HG02938 (cell line): ENCODE measurements at regions not wholly inside any gene's neighbourhood (a gene's known extent, or its start where the extent isn't known, plus 50 kb on each side); places are given as distances from the start of the nearest gene placed in this dataset.
A peak's percentile ranks its signal among the peaks of the same experiment; 100 is the strongest.
"Not testable (repeated sequence)": the region's sequence is repeated elsewhere in the genome, so short reads cannot be mapped to it uniquely, and the experiment has no call there.

Experiments
- ATAC-seq: cut with Tn5 transposase; IDR thresholded peaks from one replicate; pipeline ENCODE4 v1.9.1; 2021; ENCODE audit warnings: mild to moderate bottlenecking, moderate library complexity; ENCODE audit not compliant: unreplicated experiment

GRCh38 chr1:219863816-219864215 is 64.5 kb downstream of the SLC30A10 start:
- not testable (repeated sequence) for ATAC-seq

DNA sequence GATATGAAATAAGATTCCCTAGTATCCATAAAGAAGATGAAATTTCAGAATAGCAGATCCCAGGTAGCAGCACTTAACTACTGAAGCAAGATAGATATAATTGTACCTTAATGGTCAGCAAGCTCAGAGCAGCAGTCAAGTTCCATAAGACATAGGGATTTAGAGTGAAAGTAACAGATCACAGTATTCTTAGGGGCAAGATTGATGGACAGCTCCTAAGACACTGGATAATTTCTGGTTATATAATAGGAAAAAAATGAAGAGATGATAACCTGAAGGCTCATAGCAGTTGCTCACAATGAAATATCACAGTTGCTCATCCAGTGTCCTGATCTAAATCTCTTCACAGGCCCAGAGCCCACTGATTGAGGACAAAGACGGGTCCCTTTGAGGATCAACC is 66.0 kb downstream of the SLC30A10 start:
- ATAC-seq = no peak

- no peak for ATAC-seq
Observed at GRCh38 chr1:219858980-219859379, 69.4 kb downstream of the SLC30A10 start.

DNA sequence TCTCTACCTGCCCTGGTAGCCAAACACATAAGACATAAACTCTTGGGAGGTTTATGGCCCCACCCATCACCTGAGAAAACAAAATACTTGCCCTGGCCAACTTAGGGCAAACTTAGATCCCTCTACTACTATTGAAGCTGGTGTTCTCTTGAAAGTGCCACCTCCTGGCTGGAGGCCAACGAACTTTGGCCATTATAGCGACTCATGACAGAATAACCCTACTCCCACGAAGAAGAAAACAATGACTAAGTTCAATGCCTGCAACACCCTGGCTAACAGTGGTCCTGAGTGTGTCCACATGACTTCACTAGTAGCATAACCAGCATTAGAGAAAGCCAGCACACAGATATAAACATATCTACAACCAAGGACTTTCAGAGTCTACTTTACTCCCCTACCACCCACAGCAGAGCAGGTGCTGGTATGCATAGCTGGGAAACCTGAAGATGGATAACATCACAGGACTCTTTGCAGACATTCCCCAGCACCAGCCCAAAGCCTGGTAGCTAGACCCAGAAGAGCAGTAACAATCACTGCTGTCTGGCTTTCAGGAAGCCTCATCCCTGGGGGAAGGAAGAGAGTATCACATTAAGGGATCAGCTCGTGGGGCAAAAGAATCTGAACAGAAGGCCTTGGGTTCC is 81.0 kb downstream of the SLC30A10 start:
- ATAC-seq = no peak

DNA sequence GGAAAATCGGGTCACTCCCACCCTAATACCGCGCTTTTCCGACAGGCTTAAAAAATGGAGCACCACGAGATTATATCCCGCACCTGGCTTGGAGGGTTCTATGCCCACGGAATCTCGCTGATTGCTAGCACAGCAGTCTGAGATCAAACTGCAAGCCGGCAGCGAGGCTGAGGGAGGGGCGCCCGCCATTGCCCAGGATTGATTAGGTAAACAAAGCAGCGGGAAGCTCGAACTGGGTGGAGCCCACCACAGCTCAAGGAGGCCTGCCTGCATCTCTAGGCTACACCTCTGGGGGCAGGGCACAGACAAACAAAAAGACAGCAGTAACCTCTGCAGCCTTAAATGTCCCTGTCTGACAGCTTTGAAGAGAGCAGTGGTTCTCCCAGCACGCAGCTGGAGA is 88.8 kb downstream of the SLC30A10 start:
- not testable (repeated sequence) for ATAC-seq

- ATAC-seq = no peak
Observed at GRCh38 chr1:219837994-219838294, 90.4 kb downstream of the SLC30A10 start.

GRCh38 chr1:219837274-219837993 is 90.9 kb downstream of the SLC30A10 start:
- ATAC-seq = peak; percentile 52

- no peak for ATAC-seq
Observed at GRCh38 chr1:219834314-219834917, 93.9 kb downstream of the SLC30A10 start.

DNA sequence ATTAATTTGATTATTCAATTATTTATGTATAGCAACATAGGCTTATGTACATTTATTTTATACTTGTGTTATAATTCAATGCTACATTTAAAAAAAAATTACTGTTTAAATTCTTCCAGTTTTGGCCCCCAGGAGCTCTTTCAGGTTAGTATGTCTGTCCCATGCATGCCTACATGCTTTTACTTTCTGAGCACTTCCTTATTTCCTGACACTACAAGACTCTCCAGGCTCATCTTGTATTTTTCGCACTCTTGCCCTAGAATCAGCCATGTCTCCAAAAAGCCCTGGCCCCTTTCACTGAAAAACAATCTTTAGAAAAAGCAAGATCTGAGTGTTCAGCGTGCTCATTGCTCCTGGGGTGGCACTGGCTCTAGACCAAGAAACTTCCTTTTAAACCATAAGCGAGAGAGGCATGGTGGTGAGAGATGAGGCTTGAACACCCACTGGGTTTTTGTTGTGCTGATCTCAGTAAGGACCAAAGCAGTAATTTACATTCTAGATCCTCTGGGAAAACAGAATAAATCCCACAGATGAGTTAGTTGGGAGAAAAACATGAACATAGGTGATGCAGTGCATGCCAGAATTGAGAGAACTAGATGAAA is 95.0 kb downstream of the SLC30A10 start:
- no peak for ATAC-seq

- ATAC-seq = no peak
Observed at GRCh38 chr1:219826290-219826689, 102.1 kb downstream of the SLC30A10 start.

DNA sequence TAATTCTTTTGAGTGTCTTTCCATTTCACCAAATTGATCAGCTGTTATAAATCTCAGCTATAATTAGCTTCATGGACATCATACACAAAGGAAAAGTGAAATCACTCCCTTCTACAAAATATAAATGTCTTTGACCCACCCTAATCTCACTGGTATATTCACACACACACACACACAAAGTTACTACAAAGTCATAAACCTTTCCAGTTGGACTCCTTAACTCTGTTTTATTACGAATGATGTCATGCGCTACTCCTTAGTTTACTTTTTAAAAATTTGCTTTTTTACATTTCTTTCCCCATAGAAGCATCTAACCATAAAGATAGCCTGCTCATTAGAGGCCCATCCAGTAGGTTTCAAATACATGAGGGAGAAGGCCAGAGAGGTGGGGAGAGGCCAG is 103.0 kb downstream of the SLC30A10 start:
- no peak for ATAC-seq

- ATAC-seq = no peak
Observed at GRCh38 chr1:219824338-219824737, 104.0 kb downstream of the SLC30A10 start.

DNA sequence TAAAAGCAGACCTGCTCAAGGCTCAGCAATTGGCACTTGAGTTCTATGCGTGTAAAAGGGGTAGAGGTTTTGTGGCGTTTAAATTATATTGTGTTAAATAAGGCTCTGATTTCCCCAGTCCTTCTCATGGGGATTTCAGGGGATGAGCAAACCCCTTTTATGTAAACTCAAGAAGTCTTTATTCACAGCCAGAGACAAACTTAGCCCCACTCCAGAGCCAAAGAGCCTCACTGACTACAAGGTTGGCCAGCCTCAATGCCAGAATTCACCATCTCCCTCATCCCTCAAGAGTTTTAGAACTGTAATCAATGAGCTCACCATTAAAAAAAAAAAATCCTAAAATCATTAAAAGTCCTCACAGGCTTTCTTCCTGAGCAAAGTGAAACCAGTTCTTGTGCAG is 107.8 kb downstream of the SLC30A10 start:
- no peak for ATAC-seq

GRCh38 chr1:219817914-219818313 is 110.4 kb downstream of the SLC30A10 start:
- ATAC-seq = no peak

GRCh38 chr1:219813294-219813693 is 115.1 kb downstream of the SLC30A10 start:
- ATAC-seq = no peak

- ATAC-seq = peak; percentile 97
Observed at GRCh38 chr1:219812491-219813203, 115.7 kb downstream of the SLC30A10 start.

DNA sequence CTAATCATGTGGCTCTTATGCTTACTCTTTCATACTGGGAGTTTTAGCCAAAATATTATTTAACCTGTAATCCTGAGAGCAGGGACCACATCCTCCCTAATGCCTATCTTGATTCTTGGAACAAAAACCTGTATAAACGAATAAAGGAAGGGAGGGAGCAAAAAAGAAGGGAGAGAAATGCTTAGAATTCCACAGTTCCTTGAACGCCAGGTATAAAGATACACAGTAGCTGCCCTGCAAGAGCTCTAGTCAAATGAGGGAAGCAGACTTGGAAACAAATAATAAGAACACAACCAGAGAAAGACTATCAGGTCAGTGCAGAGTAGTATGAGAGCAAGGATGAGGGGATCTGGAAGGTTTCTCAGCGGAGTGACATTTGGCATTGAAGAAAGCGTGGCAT is 116.3 kb downstream of the SLC30A10 start:
- ATAC-seq = no peak

- ATAC-seq = no peak
Observed at GRCh38 chr1:219810451-219810850, 117.9 kb downstream of the SLC30A10 start.

GRCh38 chr1:219808790-219809189 is 119.6 kb downstream of the SLC30A10 start:
- ATAC-seq = no peak

DNA sequence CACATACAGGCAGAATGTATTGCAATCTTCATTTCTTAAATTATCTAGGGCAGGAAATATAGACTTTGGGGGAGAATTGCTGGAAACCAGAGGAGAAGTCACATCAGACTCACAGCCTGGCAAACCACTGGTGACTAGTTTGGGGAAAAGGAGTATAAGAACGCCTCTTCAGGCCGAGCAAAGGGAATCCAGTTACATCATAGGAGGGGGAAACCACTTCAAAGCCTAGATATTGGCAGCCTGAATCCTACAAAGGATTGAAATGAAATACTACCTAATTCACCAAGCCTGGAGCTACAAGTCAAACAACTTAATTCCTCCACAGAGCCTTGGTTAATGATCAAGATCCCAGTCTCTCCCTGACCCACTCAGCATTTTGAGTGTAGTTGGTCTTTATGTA is 121.7 kb downstream of the SLC30A10 start:
- no peak for ATAC-seq

DNA sequence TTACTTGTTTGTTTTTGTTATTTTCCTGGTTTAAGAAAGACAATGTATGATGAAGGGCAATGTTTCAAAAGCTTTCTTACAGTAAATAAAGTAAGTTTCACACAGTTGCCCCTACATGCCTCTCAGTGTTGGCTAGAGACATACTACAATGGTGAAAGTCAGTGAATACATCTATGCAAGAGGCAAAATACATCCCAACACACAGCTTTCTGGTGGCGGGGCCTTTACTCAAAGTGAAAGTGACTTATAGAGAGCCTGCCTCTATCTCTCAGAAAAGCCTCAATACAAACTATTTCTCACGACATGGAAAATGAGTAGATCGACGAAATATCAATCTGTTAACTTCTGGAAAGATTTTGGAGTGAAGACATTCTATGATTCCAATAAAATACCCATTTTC is 122.3 kb downstream of the SLC30A10 start:
- no peak for ATAC-seq
